ENCODE measurements at regions not wholly inside any gene's neighbourhood (a gene's known extent, or its start where the extent isn't known, plus 50 kb on each side); places are given as distances from the start of the nearest gene placed in this dataset.

DNA sequence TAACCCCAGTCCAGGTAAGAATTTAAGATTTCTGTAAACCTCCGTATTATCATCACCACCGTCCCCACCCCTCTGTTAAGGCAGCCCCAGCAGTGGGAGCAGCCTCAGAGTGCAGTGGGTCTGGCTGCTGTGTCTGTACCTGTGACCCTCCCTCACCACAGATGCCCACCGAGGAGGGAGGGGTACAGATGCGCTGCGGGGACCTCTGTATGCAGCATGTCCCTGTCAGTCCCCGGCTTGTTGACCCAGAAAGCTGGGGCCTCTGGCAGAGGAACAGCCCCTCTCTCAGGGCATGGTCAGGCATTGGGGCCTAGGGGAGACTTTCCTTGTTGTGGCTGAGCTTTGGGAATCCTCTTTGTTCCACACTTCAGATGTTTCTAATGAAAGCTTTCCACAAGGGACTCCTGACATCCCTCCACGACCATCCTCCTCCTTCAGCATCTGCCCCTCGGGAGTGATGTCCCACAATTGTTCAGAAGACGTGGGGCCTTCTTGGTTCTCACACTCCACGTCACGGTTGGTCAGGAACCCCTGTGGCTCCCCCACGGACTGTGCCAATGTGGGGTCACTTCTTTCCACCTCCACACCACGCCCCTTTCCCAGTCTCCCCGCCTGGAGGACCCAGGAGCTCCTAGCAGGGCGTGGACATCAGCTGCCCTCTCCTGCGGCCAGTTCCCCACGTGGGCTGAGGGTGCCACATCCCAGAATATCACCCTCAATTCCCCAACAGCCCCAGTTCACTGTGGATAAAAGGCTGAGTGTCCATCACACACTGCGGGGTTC is 384.2 kb upstream of the MYT1L start:
- TF ChIP-seq POLR2A (IDR thresholded peaks at IDR 0.05): no peak
- no peak for TF ChIP-seq CTCF (IDR thresholded peaks at IDR 0.05)
- no peak for TF ChIP-seq POLR2AphosphoS5 (IDR thresholded peaks at IDR 0.05)
- no peak for TF ChIP-seq EP300 (IDR thresholded peaks at IDR 0.05)

All from sigmoid colon (tissue), 4 donors.